Small intestine (tissue), 7 donors: ENCODE measurements at regions not wholly inside any gene's neighbourhood (a gene's known extent, or its start where the extent isn't known, plus 50 kb on each side); places are given as distances from the start of the nearest gene placed in this dataset.
A peak's percentile ranks its signal among the peaks of the same experiment; 100 is the strongest.
"Not testable (repeated sequence)": the region's sequence is repeated elsewhere in the genome, so short reads cannot be mapped to it uniquely, and the experiment has no call there.

Experiments used
- DNase-seq, 2 donors: peaks; one replicate each; pipeline versions ENCODE4 v3.0.0 to v3.0.0-alpha.2; 2013
- FAIRE-seq: peaks from 2 replicates; lab custom pipeline; 2012; peaks lifted over from hg19 to GRCh38; lab: Jason Lieb, UNC
- H3K27ac ChIP-seq, 3 donors: one replicate each; pipeline ENCODE4 v1.5.1; 2013; ENCODE audit warnings: low read length in 2 of 3, mild to moderate bottlenecking in 2 of 3, control low read depth in 1 of 3, inconsistent platforms in 1 of 3, low read depth in 1 of 3, moderate library complexity in 1 of 3
- H3K27me3 ChIP-seq, 3 donors: one replicate each; pipeline ENCODE4 v1.6.1; 2013; ENCODE audit warnings: low read length in 3 of 3, inconsistent platforms in 1 of 3; ENCODE audit not compliant: control insufficient read depth in 3 of 3, insufficient read depth in 3 of 3
- H3K36me3 ChIP-seq, 3 donors: one replicate each; pipeline ENCODE4 v1.6.1; 2013; ENCODE audit warnings: low read length in 3 of 3, inconsistent platforms in 1 of 3, low read depth in 1 of 3, mild to moderate bottlenecking in 1 of 3, moderate library complexity in 1 of 3; ENCODE audit not compliant: control insufficient read depth in 3 of 3, insufficient read depth in 2 of 3
- H3K4me1 ChIP-seq, 3 donors: one replicate each; pipeline ENCODE4 v1.6.1; 2013; ENCODE audit warnings: low read length in 2 of 3, inconsistent platforms in 1 of 3, low read depth in 1 of 3, mild to moderate bottlenecking in 1 of 3, moderate library complexity in 1 of 3; ENCODE audit not compliant: control insufficient read depth in 3 of 3, insufficient read depth in 2 of 3
- H3K4me3 ChIP-seq, 3 donors: one replicate each; pipeline ENCODE4 v1.5.1; 2013; ENCODE audit warnings: low read length in 3 of 3, control low read depth in 1 of 3, inconsistent platforms in 1 of 3, low read depth in 1 of 3, mild to moderate bottlenecking in 1 of 3, moderate library complexity in 1 of 3
- H3K9me3 ChIP-seq, 2 donors: one replicate each; pipeline ENCODE4 v1.6.1; 2013; ENCODE audit warnings: low read depth in 1 of 2, low read length in 1 of 2; ENCODE audit not compliant: control insufficient read depth in 2 of 2, insufficient read depth in 1 of 2
- whole genome bisulfite sequencing, 3 donors: extraction: QIAGEN DNeasy Blood & Tissue Kit; methylation state at CpG; one replicate each; pipeline ENCODE4 v1.1.7; 2013; 5-methylcytosine and 5-hydroxymethylcytosine counted together
- donor health status: healthy with polysubstance abuse.
- donor health status: control.
- donor health status: control.
- donor health status: Bipolar disorder and iron deficiency.
- donor health status: healthy.

- Histone ChIP-seq H3K4me3 (no peak overlapping the region), H3K4me1 (no peaks in the 10 kb centered on the region), H3K36me3 (no peaks in the 10 kb centered on the region), H3K27me3 (no peaks in the 10 kb centered on the region), H3K9me3 (peaks cover 0 to 2% of the 10 kb centered on the region in 2 donors), H3K27ac (no peak overlapping the region)
- WGBS, 3 donors = 59 to 79% (median 66%) methylated on average over 2 of the region's 2 CpGs
- DNase-seq (no peak), FAIRE-seq (no peak)
These were observed 97.8 kb upstream of the USP9X start for GRCh38 chrX:40987413-40987812.

- WGBS, 3 donors = 80 to 93% (median 88%) methylated on average over 3 of the region's 3 CpGs
- Histone ChIP-seq H3K36me3 (no peaks in the 10 kb centered on the region), H3K4me1 (no peaks in the 10 kb centered on the region), H3K27me3 (no peaks in the 10 kb centered on the region), H3K9me3 (peaks cover 0 to 2% of the 10 kb centered on the region in 2 donors), H3K4me3 (no peak overlapping the region), H3K27ac (no peak overlapping the region)
- no peak for DNase-seq
- no peak for FAIRE-seq
These were observed 97.1 kb upstream of the USP9X start for GRCh38 chrX:40988100-40988499.

- 91 to 94% (median 92%) methylated on average over 2 of the region's 2 CpGs for WGBS, 3 donors
- not testable (repeated sequence) for H3K27ac ChIP-seq, H3K4me1 ChIP-seq, FAIRE-seq, H3K27me3 ChIP-seq, DNase-seq, H3K4me3 ChIP-seq, H3K9me3 ChIP-seq, H3K36me3 ChIP-seq
These were observed 91.8 kb upstream of the USP9X start for GRCh38 chrX:40993395-40993794.

- Histone ChIP-seq H3K4me3 (peak overlapping the region in 1 of 3 donors; percentile 21), H3K36me3 (no peaks in the 10 kb centered on the region), H3K4me1 (peaks cover 0 to 7% (median 0%) of the 10 kb centered on the region in 3 donors), H3K27ac (no peak overlapping the region), H3K9me3 (no peaks in the 10 kb centered on the region), H3K27me3 (no peaks in the 10 kb centered on the region)
- peak; percentile 71 to 74 for DNase-seq
- 13 to 34% (median 14%) methylated on average over 3 of the region's 3 CpGs for WGBS, 3 donors
- no peak for FAIRE-seq
These were observed 88.2 kb upstream of the USP9X start for GRCh38 chrX:40996886-40997530.

GRCh38 chrX:40998123-40998522, 87.1 kb upstream of the USP9X start:
- Histone ChIP-seq H3K4me1 (peaks cover 0 to 15% (median 0%) of the 10 kb centered on the region in 3 donors), H3K4me3 (no peak overlapping the region), H3K27ac (no peak overlapping the region), H3K36me3 (no peaks in the 10 kb centered on the region), H3K27me3 (no peaks in the 10 kb centered on the region), H3K9me3 (no peaks in the 10 kb centered on the region)
- DNase-seq (no peak), FAIRE-seq (no peak)
- 81 to 95% (median 93%) methylated on average over 4 to 5 of the region's 5 CpGs for WGBS, 3 donors

- Histone ChIP-seq H3K27ac (peak overlapping the region in 1 of 3 donors; percentile 4), H3K36me3 (no peaks in the 10 kb centered on the region), H3K4me1 (peaks cover 0 to 15% (median 0%) of the 10 kb centered on the region in 3 donors), H3K27me3 (no peaks in the 10 kb centered on the region), H3K9me3 (no peaks in the 10 kb centered on the region), H3K4me3 (no peak overlapping the region)
- DNase-seq = peak in 1 of 2 donors; percentile 2
- FAIRE-seq = no peak
These were observed 83.9 kb upstream of the USP9X start for GRCh38 chrX:41001327-41001726.

- no peaks in the 10 kb centered on the region for H3K36me3 ChIP-seq
- 26 to 62% (median 55%) methylated on average over 6 of the region's 6 CpGs for WGBS, 3 donors
- H3K4me3 ChIP-seq = no peak overlapping the region
- H3K27me3 ChIP-seq = no peaks in the 10 kb centered on the region
- peak overlapping the region in 1 of 3 donors; percentile 4 for H3K27ac ChIP-seq
- peak; percentile 31 to 44 for DNase-seq
- no peaks in the 10 kb centered on the region for H3K9me3 ChIP-seq
- peaks cover 0 to 15% (median 0%) of the 10 kb centered on the region in 3 donors for H3K4me1 ChIP-seq
- FAIRE-seq = no peak
These were observed 83.2 kb upstream of the USP9X start for GRCh38 chrX:41002026-41002425.

- Histone ChIP-seq H3K27me3 (no peaks in the 10 kb centered on the region), H3K27ac (no peak overlapping the region), H3K9me3 (no peaks in the 10 kb centered on the region), H3K36me3 (no peaks in the 10 kb centered on the region), H3K4me1 (peaks cover 0 to 15% (median 0%) of the 10 kb centered on the region in 3 donors), H3K4me3 (no peak overlapping the region)
- FAIRE-seq = no peak
- 44 to 61% (median 44%) methylated on average over 3 of the region's 3 CpGs for WGBS, 3 donors
- DNase-seq = no peak
These were observed 81.6 kb upstream of the USP9X start for GRCh38 chrX:41003506-41004270.
